ENCODE measurements at regions not wholly inside any gene's neighbourhood (a gene's known extent, or its start where the extent isn't known, plus 50 kb on each side); places are given as distances from the start of the nearest gene placed in this dataset.
"Not testable (repeated sequence)": the region's sequence is repeated elsewhere in the genome, so short reads cannot be mapped to it uniquely, and the experiment has no call there.

- DNase-seq (ENCODE audit: low read depth): no peak
Measured at GRCh38 chr3:153551536-153552285, 389.7 kb downstream of the RAP2B start.

GRCh38 chr3:153552887-153553604, 391.0 kb downstream of the RAP2B start:
- DNase-seq (ENCODE audit: low read depth): no peak

- no peak for DNase-seq (ENCODE audit: low read depth)
Measured at GRCh38 chr3:153553605-153553945, 391.5 kb downstream of the RAP2B start.

- no peak for DNase-seq (ENCODE audit: low read depth)
Measured at GRCh38 chr3:153555919-153556318, 393.9 kb downstream of the RAP2B start.

- DNase-seq (ENCODE audit: low read depth): not testable (repeated sequence)
Measured at GRCh38 chr3:153559366-153559765, 397.3 kb downstream of the RAP2B start.

GRCh38 chr3:153567011-153567410, 405.0 kb downstream of the RAP2B start:
- no peak for DNase-seq (ENCODE audit: low read depth)

GRCh38 chr3:153567556-153567955, 405.5 kb downstream of the RAP2B start:
- no peak for DNase-seq (ENCODE audit: low read depth)

GRCh38 chr3:153570481-153570880, 408.5 kb downstream of the RAP2B start:
- peak; percentile 13 for DNase-seq (ENCODE audit: low read depth)

GRCh38 chr3:153572165-153572564, 410.1 kb downstream of the RAP2B start:
- DNase-seq (ENCODE audit: low read depth): no peak

- DNase-seq (ENCODE audit: low read depth): no peak
Measured at GRCh38 chr3:153572654-153573053, 410.6 kb downstream of the RAP2B start.

GRCh38 chr3:153573481-153573880, 411.5 kb downstream of the RAP2B start:
- DNase-seq (ENCODE audit: low read depth): no peak

GRCh38 chr3:153574445-153574844, 412.4 kb downstream of the RAP2B start:
- peak; percentile 9 for DNase-seq (ENCODE audit: low read depth)

- no peak for DNase-seq (ENCODE audit: low read depth)
Measured at GRCh38 chr3:153577059-153577736, 415.2 kb downstream of the RAP2B start.

- no peak for DNase-seq (ENCODE audit: low read depth)
Measured at GRCh38 chr3:153578046-153578445, 416.0 kb downstream of the RAP2B start.

GRCh38 chr3:153590051-153590450, 428.0 kb downstream of the RAP2B start:
- no peak for DNase-seq (ENCODE audit: low read depth)

GRCh38 chr3:153591561-153592245, 429.7 kb downstream of the RAP2B start:
- DNase-seq (ENCODE audit: low read depth): no peak

GRCh38 chr3:153595186-153595815, 433.3 kb downstream of the RAP2B start:
- peak; percentile 66 for DNase-seq (ENCODE audit: low read depth)

GRCh38 chr3:153596401-153596800, 434.4 kb downstream of the RAP2B start:
- DNase-seq (ENCODE audit: low read depth): no peak

GRCh38 chr3:153599685-153600084, 437.7 kb downstream of the RAP2B start:
- DNase-seq (ENCODE audit: low read depth): peak; percentile 88

GRCh38 chr3:153600896-153601295, 438.9 kb downstream of the RAP2B start:
- no peak for DNase-seq (ENCODE audit: low read depth)

- DNase-seq (ENCODE audit: low read depth): no peak
Measured at GRCh38 chr3:153601374-153601853, 439.4 kb downstream of the RAP2B start.
